HG02840 (cell line): ENCODE measurements at regions not wholly inside any gene's neighbourhood (a gene's known extent, or its start where the extent isn't known, plus 50 kb on each side); places are given as distances from the start of the nearest gene placed in this dataset.

Source experiments
- ATAC-seq: cut with Tn5 transposase; IDR thresholded peaks from one replicate; pipeline ENCODE4 v1.9.1; 2021; ENCODE audit warnings: mild to moderate bottlenecking, moderate library complexity, moderate number of reproducible peaks; ENCODE audit not compliant: unreplicated experiment, low FRiP score

- ATAC-seq, result no peak
Measured at GRCh38 chr11:130609121-130610035, 160.9 kb downstream of the ADAMTS15 start.

- ATAC-seq, result no peak
Measured at GRCh38 chr11:130611791-130612251, 163.4 kb downstream of the ADAMTS15 start.

- no peak for ATAC-seq
Measured at GRCh38 chr11:130612291-130612851, 163.9 kb downstream of the ADAMTS15 start.

- no peak for ATAC-seq
Measured at GRCh38 chr11:130613396-130613795, 165.0 kb downstream of the ADAMTS15 start.

GRCh38 chr11:130614591-130614990 is 166.1 kb downstream of the ADAMTS15 start:
- no peak for ATAC-seq

GRCh38 chr11:130615561-130615960 is 167.1 kb downstream of the ADAMTS15 start:
- ATAC-seq, result no peak

- no peak for ATAC-seq
Measured at GRCh38 chr11:130616573-130616972, 168.1 kb downstream of the ADAMTS15 start.

GRCh38 chr11:130617001-130617400 is 168.6 kb downstream of the ADAMTS15 start:
- no peak for ATAC-seq

GRCh38 chr11:130620548-130620947 is 172.1 kb downstream of the ADAMTS15 start:
- no peak for ATAC-seq

GRCh38 chr11:130622141-130622542 is 173.7 kb downstream of the ADAMTS15 start:
- no peak for ATAC-seq

GRCh38 chr11:130623670-130624668 is 175.5 kb downstream of the ADAMTS15 start:
- ATAC-seq, result no peak

GRCh38 chr11:130624971-130625544 is 176.6 kb downstream of the ADAMTS15 start:
- no peak for ATAC-seq

- ATAC-seq, result no peak
Measured at GRCh38 chr11:130625578-130626306, 177.3 kb downstream of the ADAMTS15 start.

- ATAC-seq, result no peak
Measured at GRCh38 chr11:130629039-130629438, 180.6 kb downstream of the ADAMTS15 start.

- no peak for ATAC-seq
Measured at GRCh38 chr11:130631119-130631518, 182.7 kb downstream of the ADAMTS15 start.

GRCh38 chr11:130633466-130633865 is 185.0 kb downstream of the ADAMTS15 start:
- ATAC-seq, result no peak

GRCh38 chr11:130634186-130634585 is 185.7 kb downstream of the ADAMTS15 start:
- no peak for ATAC-seq

GRCh38 chr11:130634961-130635473 is 186.6 kb downstream of the ADAMTS15 start:
- no peak for ATAC-seq

- no peak for ATAC-seq
Measured at GRCh38 chr11:130635937-130636630, 187.6 kb downstream of the ADAMTS15 start.
